SK-N-SH (cell line): ENCODE measurements at regions not wholly inside any gene's neighbourhood (a gene's known extent, or its start where the extent isn't known, plus 50 kb on each side); places are given as distances from the start of the nearest gene placed in this dataset.

Experiments
- CTCF ChIA-PET: fragments of 300-600, 350-600 bp; formaldehyde crosslinking; extraction: SDS; loops from one replicate; lab custom pipeline; 2021; lab: Yijun Ruan, JAX
- POLR2A ChIA-PET: fragments of 350-600 bp; sonication (Branson Sonifier 250); formaldehyde crosslinking; extraction: SDS; loops from one replicate; lab custom pipeline; 2020; ENCODE audit warnings: antibody characterized with exemption, inconsistent platforms; lab: Yijun Ruan, JAX
- DNase-seq: peaks from one replicate; pipeline ENCODE4 v3.0.0; 2012
- H2AFZ ChIP-seq: fragments of 200-600 bp; sonication (generic); 2 replicates; pipeline ENCODE4 v1.8.1; 2016; ENCODE audit warnings: antibody characterized with exemption, mild to moderate bottlenecking, low read depth
- H3F3A ChIP-seq: fragments of 200-600 bp; sonication (generic); replicated peaks from 2 replicates; pipeline ENCODE3; 2016; ENCODE audit warnings: antibody characterized with exemption, mild to moderate bottlenecking; ENCODE audit not compliant: insufficient read depth
- H3K27ac ChIP-seq, 2 experiments: fragments of 200-500 bp in 1 of 2; fragments of 200-600 bp in 1 of 2; sonication (Bioruptor generic) in 1 of 2; sonication (generic), shearing (Covaris generic) in 1 of 2; 2 replicates each; pipeline versions ENCODE4 v1.5.1 to v1.6.1; 2014 to 2016; ENCODE audit warnings: low read depth in 2 of 2, inconsistent platforms in 1 of 2, low read length in 1 of 2, mild to moderate bottlenecking in 1 of 2, mixed read lengths in 1 of 2
- H3K27me3 ChIP-seq: fragments of 200-600 bp; sonication (generic), shearing (Covaris generic); 2 replicates; pipeline ENCODE4 v1.6.1; 2016; ENCODE audit warnings: mixed run types; ENCODE audit not compliant: insufficient read depth
- H3K36me3 ChIP-seq, 2 experiments: fragments of 200-500 bp in 1 of 2; fragments of 200-600 bp in 1 of 2; sonication (Bioruptor generic) in 1 of 2; sonication (generic) in 1 of 2; replicated peaks in 1 of 2; 2 replicates each; pipeline versions ENCODE3 to v1.5.1; 2014 to 2016; ENCODE audit warnings: low read length in 1 of 2, mild to moderate bottlenecking in 1 of 2; ENCODE audit not compliant: insufficient read depth in 2 of 2, control insufficient read depth in 1 of 2
- H3K4me1 ChIP-seq, 2 experiments: fragments of 200-500 bp in 1 of 2; fragments of 200-600 bp in 1 of 2; sonication (Bioruptor generic) in 1 of 2; sonication (generic), shearing (Covaris generic) in 1 of 2; 2 replicates each; pipeline versions ENCODE4 v1.5.1 to v1.6.1; 2014 to 2016; ENCODE audit warnings: low read depth in 1 of 2, low read length in 1 of 2, mixed run types in 1 of 2; ENCODE audit not compliant: insufficient read depth in 2 of 2, control insufficient read depth in 1 of 2
- H3K4me2 ChIP-seq: fragments of 200-600 bp; sonication (generic), shearing (Covaris generic); 2 replicates; pipeline ENCODE4 v1.6.1; 2017; ENCODE audit warnings: mixed run types
- H3K4me3 ChIP-seq, 2 experiments: fragments of 200-500 bp in 1 of 2; fragments of 200-600 bp in 1 of 2; sonication (Bioruptor generic) in 1 of 2; sonication (generic), shearing (Covaris generic) in 1 of 2; 2 replicates each; pipeline versions ENCODE4 v1.5.1 to v1.8.1; 2014 to 2016; ENCODE audit warnings: low read depth in 2 of 2, inconsistent platforms in 1 of 2, low read length in 1 of 2, mild to moderate bottlenecking in 1 of 2, mixed read lengths in 1 of 2, moderate library complexity in 1 of 2
- H3K79me2 ChIP-seq: fragments of 200-600 bp; sonication (generic); 2 replicates; pipeline ENCODE4 v1.8.1; 2017; ENCODE audit warnings: mild to moderate bottlenecking; ENCODE audit not compliant: insufficient read depth
- H3K9ac ChIP-seq: fragments of 200-600 bp; sonication (generic); 2 replicates; pipeline ENCODE4 v1.6.1; 2017; ENCODE audit warnings: mixed run types
- H3K9me2 ChIP-seq: fragments of 200-600 bp; sonication (generic); 2 replicates; pipeline ENCODE4 v1.6.1; 2017; ENCODE audit warnings: mixed run types
- H3K9me3 ChIP-seq: fragments of 200-600 bp; sonication (generic); 2 replicates; pipeline ENCODE4 v1.6.1; 2017; ENCODE audit warnings: mixed run types, mild to moderate bottlenecking, moderate library complexity
- H4K20me1 ChIP-seq: fragments of 200-600 bp; sonication (generic); 2 replicates; pipeline ENCODE4 v1.6.1; 2017; ENCODE audit warnings: mild to moderate bottlenecking, mixed run types; ENCODE audit not compliant: insufficient read depth
- CHD2 ChIP-seq: fragments of 150-350 bp; IDR thresholded peaks from 2 replicates; pipeline ENCODE4 v1.6.1; 2018; ENCODE audit warnings: low read length; ENCODE audit not compliant: partially characterized antibody
- ELF1 ChIP-seq: IDR thresholded peaks from 2 replicates; pipeline ENCODE4 v1.4.0; 2012
- EP300 ChIP-seq, 2 experiments: IDR thresholded peaks; 2 replicates each; pipeline versions ENCODE4 v1.4.0 to v1.6.1; 2012; ENCODE audit warnings: borderline replicate concordance in 1 of 2, low read depth in 1 of 2, low read length in 1 of 2
- EZH2phosphoT487 ChIP-seq: fragments of 200-600 bp; sonication (generic); IDR thresholded peaks from 2 replicates; pipeline ENCODE4 v1.6.1; 2017; ENCODE audit warnings: low read depth, mixed run types, mild to moderate bottlenecking, antibody characterized with exemption, moderate library complexity, borderline replicate concordance
- FOSL2 ChIP-seq: IDR thresholded peaks from 2 replicates; pipeline ENCODE4 v1.4.0; 2012; ENCODE audit warnings: low read depth, mild to moderate bottlenecking, moderate library complexity, borderline replicate concordance
- FOXJ3 ChIP-seq: sonication (generic); formaldehyde crosslinking; IDR thresholded peaks from 2 replicates; pipeline ENCODE4 v1.5.1; 2020; ENCODE audit warnings: mild to moderate bottlenecking, missing genetic modification reagents
- GABPA ChIP-seq: IDR thresholded peaks from 2 replicates; pipeline ENCODE4 v1.4.0; 2012; ENCODE audit warnings: low read depth, mild to moderate bottlenecking
- IRF3 ChIP-seq: fragments of 150-350 bp; IDR thresholded peaks from 2 replicates; pipeline ENCODE4 v1.6.1; 2016; ENCODE audit warnings: mild to moderate bottlenecking, low read depth, low read length
- JUND ChIP-seq: IDR thresholded peaks from 2 replicates; pipeline ENCODE4 v1.4.0; 2012
- MEF2A ChIP-seq: IDR thresholded peaks from 2 replicates; pipeline ENCODE4 v1.4.0; 2012; ENCODE audit warnings: low read depth, borderline replicate concordance
- NFIC ChIP-seq: IDR thresholded peaks from 2 replicates; pipeline ENCODE4 v1.4.0; 2012; ENCODE audit warnings: borderline replicate concordance
- NRF1 ChIP-seq: IDR thresholded peaks from 2 replicates; pipeline ENCODE4 v1.6.1; 2012; ENCODE audit warnings: low read depth, mild to moderate bottlenecking, low read length
- PBX3 ChIP-seq: IDR thresholded peaks from 2 replicates; pipeline ENCODE4; 2012
- POLR2AphosphoS5 ChIP-seq: IDR thresholded peaks from 2 replicates; pipeline ENCODE4 v1.6.1; 2012; ENCODE audit warnings: low read depth, low read length
- REST ChIP-seq: IDR thresholded peaks from 2 replicates; pipeline ENCODE4 v1.6.1; 2012; ENCODE audit warnings: mild to moderate bottlenecking, low read depth, low read length, moderate library complexity
- SMC3 ChIP-seq: IDR thresholded peaks from 2 replicates; pipeline ENCODE4 v1.6.1; 2012; ENCODE audit warnings: low read depth, low read length, improper control_type of control experiment
- TAF1 ChIP-seq: IDR thresholded peaks from 2 replicates; pipeline ENCODE4 v1.6.1; 2012; ENCODE audit warnings: low read depth, mild to moderate bottlenecking, low read length, moderate library complexity, borderline replicate concordance
- TCF12 ChIP-seq: IDR thresholded peaks from 2 replicates; pipeline ENCODE4 v1.4.0; 2012
- USF1 ChIP-seq: IDR thresholded peaks from 2 replicates; pipeline ENCODE4 v1.4.0; 2012; ENCODE audit warnings: low read depth, borderline replicate concordance
- YY1 ChIP-seq: IDR thresholded peaks from 2 replicates; pipeline ENCODE4 v1.4.0; 2012; ENCODE audit warnings: low read depth, mild to moderate bottlenecking
- ZBTB33 ChIP-seq: IDR thresholded peaks from 2 replicates; pipeline ENCODE4 v1.4.0; 2012; ENCODE audit warnings: low read depth, borderline replicate concordance
- WGBS: methylation state at CpG from one replicate; pipeline ENCODE4 v1.1.6; 2017; ENCODE audit warnings: low lambda C conversion rate; 5-methylcytosine and 5-hydroxymethylcytosine counted together

GRCh38 chr10:33463011-33463410 is 128.5 kb upstream of the NRP1 start:
- DNase-seq: no peak
- no peaks in the 10 kb centered on the region for H3K27me3 ChIP-seq
- H3K27ac ChIP-seq: no peak overlapping the region
- no peak overlapping the region for H2AFZ ChIP-seq
- H3K4me3 ChIP-seq: no peak overlapping the region
- H3K9me3 ChIP-seq: no peaks in the 10 kb centered on the region
- POLR2A ChIA-PET: no interaction called here
- WGBS: over 99% methylated on average over 4 of the region's 4 CpGs
- no peak overlapping the region for H3K9ac ChIP-seq
- H4K20me1 ChIP-seq: no peaks in the 10 kb centered on the region
- no peaks in the 10 kb centered on the region for H3K36me3 ChIP-seq
- peaks cover 21% of the 10 kb centered on the region for H3F3A ChIP-seq
- peaks cover 5 to 9% of the 10 kb centered on the region in 2 experiments; a peak in 2 of 4 replicates for H3K4me1 ChIP-seq
- no peaks in the 10 kb centered on the region for H3K9me2 ChIP-seq
- H3K4me2 ChIP-seq: no peak overlapping the region
- CTCF ChIA-PET: no interaction called here
- no peak for TF ChIP-seq CHD2
- TF ChIP-seq PBX3: no peak
- TF ChIP-seq NFIC: no peak
- no peak for TF ChIP-seq MEF2A
- TF ChIP-seq EZH2phosphoT487: no peak
- no peak for TF ChIP-seq SMC3
- TF ChIP-seq GABPA: no peak
- TF ChIP-seq TCF12: no peak
- TF ChIP-seq YY1: no peak
- no peaks in the 10 kb centered on the region for H3K79me2 ChIP-seq

GRCh38 chr10:33461295-33461640 is 126.8 kb upstream of the NRP1 start:
- Histone ChIP-seq H3K9ac (no peak overlapping the region), H3F3A (peaks cover 21% of the 10 kb centered on the region), H3K27ac (peak overlapping the region in 1 of 2 experiments; percentile 56; a peak in 1 of 4 replicates), H3K9me3 (no peaks in the 10 kb centered on the region), H3K9me2 (no peaks in the 10 kb centered on the region), H3K27me3 (no peaks in the 10 kb centered on the region), H3K36me3 (no peaks in the 10 kb centered on the region), H3K4me3 (no peak overlapping the region), H3K79me2 (no peaks in the 10 kb centered on the region), H3K4me1 (peaks cover 5 to 9% of the 10 kb centered on the region in 2 experiments; a peak in 2 of 4 replicates), H4K20me1 (no peaks in the 10 kb centered on the region), H2AFZ (no peak overlapping the region), H3K4me2 (no peak overlapping the region)
- DNase-seq: no peak
- ChIA-PET CTCF (no interaction called here), POLR2A (no interaction called here)
- 87% methylated on average over 2 of the region's 2 CpGs for WGBS
- TF ChIP-seq NRF1 (no peak), POLR2AphosphoS5 (no peak), EZH2phosphoT487 (no peak), USF1 (no peak), FOXJ3 (CRISPR knock-in tag) (no peak), TAF1 (no peak), FOSL2 (no peak), NFIC (no peak), ZBTB33 (no peak), EP300 (IDR thresholded peaks at IDR 0.05; ENCODE audit: borderline replicate concordance in 1 of 2, low read depth in 1 of 2, low read length in 1 of 2) (no peak), ELF1 (no peak), GABPA (no peak), TCF12 (no peak), JUND (no peak), REST (no peak), IRF3 (no peak)
